Activated CD8-positive, alpha-beta memory T cell treated with anti-CD3 and anti-CD28 coated beads, Interleukin-2, amount 10 ng/mL, durations not matched to agents 7 days and 5 days (primary cell): ENCODE measurements at regions not wholly inside any gene's neighbourhood (a gene's known extent, or its start where the extent isn't known, plus 50 kb on each side); places are given as distances from the start of the nearest gene placed in this dataset.
"Not testable (repeated sequence)": the region's sequence is repeated elsewhere in the genome, so short reads cannot be mapped to it uniquely, and the experiment has no call there.

Experiments used
- ATAC-seq: fragments of 150-1000 bp; cut with Tn5 transposase; one replicate; pipeline ENCODE4 v1.10.0; 2021; ENCODE audit warnings: moderate library complexity
- CTCF ChIA-PET: fragments of 350-600 bp; sonication (Branson Sonifier 250); formaldehyde crosslinking; loops from one replicate; lab custom pipeline; 2021; ENCODE audit warnings: antibody characterized with exemption; lab: Charles Lee
- DNase-seq: peaks from one replicate; pipeline ENCODE4 v3.0.0-alpha.2; 2020
- H3K27ac Mint-ChIP-seq: one replicate; pipeline ENCODE4 v1.8.0; 2021; ENCODE audit warnings: mild to moderate bottlenecking, mixed read lengths
- H3K27me3 Mint-ChIP-seq: one replicate; pipeline ENCODE4 v1.8.0; 2021; ENCODE audit warnings: mixed read lengths
- H3K36me3 Mint-ChIP-seq: one replicate; pipeline ENCODE4 v1.8.0; 2021; ENCODE audit warnings: mild to moderate bottlenecking, mixed read lengths
- H3K4me1 Mint-ChIP-seq: one replicate; pipeline ENCODE4 v1.8.0; 2021; ENCODE audit warnings: mixed read lengths
- H3K4me3 Mint-ChIP-seq: one replicate; pipeline ENCODE4 v1.8.0; 2021; ENCODE audit warnings: mild to moderate bottlenecking, moderate library complexity, mixed read lengths
- H3K9me3 Mint-ChIP-seq: one replicate; pipeline ENCODE4 v1.8.0; 2022; ENCODE audit warnings: low read depth, mixed read lengths

GRCh38 chr17:53455943-53456342, 366.8 kb upstream of the KIF2B start:
- H3K9me3 Mint-ChIP-seq, DNase-seq, H3K4me3 Mint-ChIP-seq, CTCF ChIA-PET, H3K27ac Mint-ChIP-seq, H3K4me1 Mint-ChIP-seq, H3K27me3 Mint-ChIP-seq, ATAC-seq, H3K36me3 Mint-ChIP-seq: not testable (repeated sequence)

GRCh38 chr17:53454337-53454736, 368.4 kb upstream of the KIF2B start:
- CTCF ChIA-PET, result no interaction called here
- peaks cover 12% of the 10 kb centered on the region for H3K9me3 Mint-ChIP-seq
- H3K27ac Mint-ChIP-seq, result no peak overlapping the region
- ATAC-seq, result no peak
- no peaks in the 10 kb centered on the region for H3K4me1 Mint-ChIP-seq
- no peaks in the 10 kb centered on the region for H3K27me3 Mint-ChIP-seq
- DNase-seq, result no peak
- H3K36me3 Mint-ChIP-seq, result no peaks in the 10 kb centered on the region
- no peak overlapping the region for H3K4me3 Mint-ChIP-seq

GRCh38 chr17:53449324-53449723, 373.4 kb upstream of the KIF2B start:
- Mint-ChIP-seq H3K9me3 (peaks cover 8% of the 10 kb centered on the region), H3K36me3 (no peaks in the 10 kb centered on the region)
- CTCF ChIA-PET, result no interaction called here

GRCh38 chr17:53428913-53429312, 393.8 kb upstream of the KIF2B start:
- no peaks in the 10 kb centered on the region for H3K27me3 Mint-ChIP-seq
- H3K36me3 Mint-ChIP-seq, result no peaks in the 10 kb centered on the region
- DNase-seq, result no peak
- ATAC-seq, result no peak
- H3K4me1 Mint-ChIP-seq, result no peaks in the 10 kb centered on the region
- H3K27ac Mint-ChIP-seq, result no peak overlapping the region
- peaks cover 2% of the 10 kb centered on the region for H3K9me3 Mint-ChIP-seq
- CTCF ChIA-PET, result no interaction called here
- H3K4me3 Mint-ChIP-seq, result no peak overlapping the region

More at GRCh38 chr17:53449324-53449723, 373.4 kb upstream of the KIF2B start:
- H3K27me3 Mint-ChIP-seq, result no peaks in the 10 kb centered on the region
- H3K4me3 Mint-ChIP-seq, result no peak overlapping the region
- H3K27ac Mint-ChIP-seq, result no peak overlapping the region
- no peaks in the 10 kb centered on the region for H3K4me1 Mint-ChIP-seq
- no peak for DNase-seq
- no peak for ATAC-seq

GRCh38 chr17:53426505-53426904, 396.2 kb upstream of the KIF2B start:
- Mint-ChIP-seq H3K4me3 (no peak overlapping the region), H3K4me1 (no peaks in the 10 kb centered on the region), H3K9me3 (peaks cover 2% of the 10 kb centered on the region), H3K27me3 (no peaks in the 10 kb centered on the region), H3K27ac (no peak overlapping the region), H3K36me3 (no peaks in the 10 kb centered on the region)
- no peak for ATAC-seq
- CTCF ChIA-PET, result no interaction called here
- DNase-seq, result no peak

- Mint-ChIP-seq H3K9me3 (no peaks in the 10 kb centered on the region), H3K27me3 (no peaks in the 10 kb centered on the region), H3K36me3 (no peaks in the 10 kb centered on the region), H3K27ac (no peak overlapping the region), H3K4me1 (no peaks in the 10 kb centered on the region), H3K4me3 (no peak overlapping the region)
- DNase-seq (no peak), ATAC-seq (no peak)
- CTCF ChIA-PET, result no interaction called here
Measured at GRCh38 chr17:53420035-53420641, 402.6 kb upstream of the KIF2B start.

- no peaks in the 10 kb centered on the region for H3K27me3 Mint-ChIP-seq
- no peak for ATAC-seq
Measured at GRCh38 chr17:53409588-53409987, 413.1 kb upstream of the KIF2B start.

GRCh38 chr17:53406907-53407306, 415.8 kb upstream of the KIF2B start:
- CTCF ChIA-PET, result no interaction called here
- no peaks in the 10 kb centered on the region for H3K36me3 Mint-ChIP-seq
- H3K9me3 Mint-ChIP-seq, result peaks cover 13% of the 10 kb centered on the region
- no peaks in the 10 kb centered on the region for H3K27me3 Mint-ChIP-seq
- DNase-seq (no peak), ATAC-seq (no peak)
- H3K4me3 Mint-ChIP-seq, result no peak overlapping the region
- H3K4me1 Mint-ChIP-seq, result no peaks in the 10 kb centered on the region
- no peak overlapping the region for H3K27ac Mint-ChIP-seq

More at GRCh38 chr17:53409588-53409987, 413.1 kb upstream of the KIF2B start:
- peaks cover 15% of the 10 kb centered on the region for H3K9me3 Mint-ChIP-seq
- CTCF ChIA-PET, result interaction anchor here (1.1 kb wide), 1 partner anchor 10 kb away, joined by 3 read pairs; no protein-coding TSS in a partner anchor
- H3K27ac Mint-ChIP-seq, result no peak overlapping the region
- no peak overlapping the region for H3K4me3 Mint-ChIP-seq
- no peaks in the 10 kb centered on the region for H3K36me3 Mint-ChIP-seq
- no peaks in the 10 kb centered on the region for H3K4me1 Mint-ChIP-seq
- no peak for DNase-seq

GRCh38 chr17:53391197-53391596, 431.5 kb upstream of the KIF2B start:
- Mint-ChIP-seq H3K27me3 (no peaks in the 10 kb centered on the region), H3K9me3 (peaks cover 2% of the 10 kb centered on the region), H3K27ac (no peak overlapping the region), H3K36me3 (no peaks in the 10 kb centered on the region), H3K4me1 (no peaks in the 10 kb centered on the region), H3K4me3 (no peak overlapping the region)
- CTCF ChIA-PET, result no interaction called here
- ATAC-seq (no peak), DNase-seq (no peak)

- Mint-ChIP-seq H3K9me3 (peaks cover 2% of the 10 kb centered on the region), H3K36me3 (no peaks in the 10 kb centered on the region), H3K4me1 (no peaks in the 10 kb centered on the region), H3K27me3 (no peaks in the 10 kb centered on the region), H3K4me3 (no peak overlapping the region), H3K27ac (no peak overlapping the region)
- ATAC-seq, result no peak
- DNase-seq, result no peak
- CTCF ChIA-PET, result no interaction called here
Measured at GRCh38 chr17:53390575-53390974, 432.2 kb upstream of the KIF2B start.

- H3K36me3 Mint-ChIP-seq, result no peaks in the 10 kb centered on the region
- H3K27me3 Mint-ChIP-seq, result no peaks in the 10 kb centered on the region
- no peak overlapping the region for H3K27ac Mint-ChIP-seq
- CTCF ChIA-PET, result no interaction called here
- ATAC-seq (no peak), DNase-seq (no peak)
- H3K4me1 Mint-ChIP-seq, result no peaks in the 10 kb centered on the region
- peaks cover 2% of the 10 kb centered on the region for H3K9me3 Mint-ChIP-seq
- H3K4me3 Mint-ChIP-seq, result no peak overlapping the region
Measured at GRCh38 chr17:53387745-53388144, 435.0 kb upstream of the KIF2B start.

GRCh38 chr17:53353919-53354351, 468.8 kb upstream of the KIF2B start:
- Mint-ChIP-seq H3K9me3 (peaks cover 12% of the 10 kb centered on the region), H3K27me3 (no peaks in the 10 kb centered on the region), H3K27ac (no peak overlapping the region), H3K4me1 (no peaks in the 10 kb centered on the region), H3K4me3 (no peak overlapping the region), H3K36me3 (no peaks in the 10 kb centered on the region)
- ATAC-seq (no peak), DNase-seq (no peak)
- CTCF ChIA-PET, result no interaction called here

GRCh38 chr17:53344778-53345177, 477.9 kb upstream of the KIF2B start:
- Mint-ChIP-seq H3K9me3 (peaks cover 25% of the 10 kb centered on the region), H3K27ac (no peak overlapping the region), H3K4me3 (no peak overlapping the region), H3K27me3 (no peaks in the 10 kb centered on the region), H3K4me1 (no peaks in the 10 kb centered on the region), H3K36me3 (no peaks in the 10 kb centered on the region)
- DNase-seq, result no peak
- ATAC-seq, result no peak
- CTCF ChIA-PET, result no interaction called here

- Mint-ChIP-seq H3K27me3 (no peaks in the 10 kb centered on the region), H3K36me3 (no peaks in the 10 kb centered on the region), H3K4me3 (no peak overlapping the region), H3K27ac (no peak overlapping the region), H3K9me3 (peaks cover 16% of the 10 kb centered on the region), H3K4me1 (no peaks in the 10 kb centered on the region)
- DNase-seq, result no peak
- CTCF ChIA-PET, result no interaction called here
- ATAC-seq, result no peak
Measured at GRCh38 chr17:53336281-53336680, 486.4 kb upstream of the KIF2B start.

GRCh38 chr17:53335443-53335842, 487.3 kb upstream of the KIF2B start:
- DNase-seq (no peak), ATAC-seq (no peak)
- Mint-ChIP-seq H3K4me3 (no peak overlapping the region), H3K36me3 (no peaks in the 10 kb centered on the region), H3K27me3 (no peaks in the 10 kb centered on the region), H3K27ac (no peak overlapping the region), H3K9me3 (peaks cover 13% of the 10 kb centered on the region), H3K4me1 (no peaks in the 10 kb centered on the region)
- CTCF ChIA-PET, result no interaction called here
